Suppressor macrophage treated with lipopolysaccharide for 4 hours (primary cell): ENCODE measurements at regions not wholly inside any gene's neighbourhood (a gene's known extent, or its start where the extent isn't known, plus 50 kb on each side); places are given as distances from the start of the nearest gene placed in this dataset.
"Not testable (repeated sequence)": the region's sequence is repeated elsewhere in the genome, so short reads cannot be mapped to it uniquely, and the experiment has no call there.

Experiments used
- DNase-seq: peaks from one replicate; pipeline ENCODE4 v3.0.0-alpha.2; 2020

- DNase-seq, result no peak
Observed at GRCh38 chr9:86600977-86601376, 246.8 kb upstream of the TUT7 start.

- DNase-seq, result no peak
Observed at GRCh38 chr9:86600291-86600690, 246.1 kb upstream of the TUT7 start.

- DNase-seq, result no peak
Observed at GRCh38 chr9:86599561-86599960, 245.4 kb upstream of the TUT7 start.

GRCh38 chr9:86598411-86599239 is 244.4 kb upstream of the TUT7 start:
- DNase-seq, result no peak

- DNase-seq, result no peak
Observed at GRCh38 chr9:86594724-86595123, 240.5 kb upstream of the TUT7 start.

DNA sequence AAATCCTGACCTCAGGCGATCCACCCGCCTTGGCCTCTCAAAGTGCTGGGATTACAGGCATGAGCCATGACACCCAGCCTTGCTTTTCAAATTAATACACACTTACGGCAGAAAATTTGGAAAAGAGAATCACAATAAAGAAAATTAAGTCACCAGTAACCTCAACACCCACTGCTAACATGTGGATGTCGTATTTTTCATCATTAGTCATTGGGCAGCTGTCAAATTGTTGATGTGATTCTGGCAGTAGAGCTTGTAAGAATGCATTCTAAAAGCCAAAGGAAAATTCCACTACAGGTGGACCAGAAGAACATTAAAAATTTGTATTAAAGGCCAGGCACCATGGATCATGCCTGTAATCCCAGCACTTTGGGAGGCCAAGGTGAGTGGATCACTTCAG is 237.3 kb upstream of the TUT7 start:
- DNase-seq, result no peak

- DNase-seq, result no peak
Observed at GRCh38 chr9:86589730-86590129, 235.5 kb upstream of the TUT7 start.

DNA sequence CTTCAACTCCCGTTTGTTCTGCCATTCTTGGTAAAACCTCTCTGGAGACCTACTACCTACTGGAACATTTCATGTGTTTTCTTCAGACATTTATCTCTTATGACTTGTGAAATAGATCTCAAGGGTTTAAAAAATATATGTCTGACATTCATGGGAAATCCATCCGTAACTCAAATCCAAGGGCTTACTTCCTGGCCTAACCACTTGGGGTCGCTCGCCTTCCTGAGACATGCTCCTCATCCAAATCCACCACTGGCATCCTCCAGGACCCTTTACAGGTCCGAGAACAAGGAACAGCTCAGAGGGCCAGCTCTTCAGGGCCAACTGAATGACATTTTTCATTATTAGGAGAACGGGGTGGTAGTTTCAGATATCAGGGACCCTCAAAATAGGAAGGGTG is 235.1 kb upstream of the TUT7 start:
- DNase-seq, result no peak

GRCh38 chr9:86586144-86586494 is 231.9 kb upstream of the TUT7 start:
- no peak for DNase-seq

DNA sequence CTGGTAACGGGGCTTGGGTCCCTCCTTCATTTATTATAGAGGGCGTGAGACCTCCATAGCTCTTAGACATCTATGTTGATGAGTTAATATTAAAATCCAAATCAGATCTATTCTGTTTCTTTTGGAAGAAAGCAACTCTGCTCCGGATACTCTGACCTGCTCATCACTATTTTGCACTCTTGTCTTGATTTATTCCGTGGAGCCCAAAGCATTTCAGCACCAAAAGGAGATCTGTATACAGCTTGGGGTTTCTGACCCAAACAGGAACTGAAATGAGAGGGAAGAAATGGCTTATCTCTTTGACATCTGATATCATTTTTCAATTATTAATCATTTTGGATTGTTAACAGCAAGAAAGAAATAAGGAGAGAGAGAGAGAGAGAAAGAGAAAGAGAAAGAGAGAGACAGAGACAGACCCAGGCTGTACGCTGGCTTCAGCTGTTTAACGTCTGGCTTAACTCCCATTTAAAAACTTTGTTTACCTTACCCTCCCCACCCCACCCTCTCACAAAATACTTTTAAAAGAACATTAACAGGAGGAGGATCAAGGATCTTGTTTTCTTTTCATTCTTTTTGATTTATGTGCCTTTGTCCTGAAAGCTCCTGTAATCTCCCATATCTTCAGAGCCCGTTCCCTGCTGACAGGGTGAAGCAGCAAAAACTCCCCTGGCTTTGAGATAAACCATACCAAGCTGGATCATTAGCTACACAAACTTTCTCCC is 231.4 kb upstream of the TUT7 start:
- DNase-seq, result no peak

DNA sequence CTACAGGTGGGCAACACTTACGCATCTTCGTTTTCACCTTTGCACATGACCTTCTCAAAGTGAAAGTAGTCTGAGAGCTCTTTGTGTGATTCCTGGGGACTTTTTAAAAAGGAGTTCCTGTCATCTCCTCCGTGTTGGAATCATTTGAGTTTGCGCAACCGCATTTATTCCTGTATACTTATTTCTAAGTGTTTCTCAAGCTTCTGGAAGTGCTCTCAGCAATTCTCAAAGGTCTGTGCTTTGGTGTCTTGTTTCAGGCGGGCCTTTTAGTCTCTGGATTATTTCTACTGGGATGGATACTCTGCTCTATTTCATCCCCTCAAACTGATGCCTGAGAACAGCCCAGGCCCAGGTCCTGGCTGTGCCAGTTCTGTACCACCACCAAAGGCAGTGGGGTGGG is 226.5 kb upstream of the TUT7 start:
- no peak for DNase-seq

DNA sequence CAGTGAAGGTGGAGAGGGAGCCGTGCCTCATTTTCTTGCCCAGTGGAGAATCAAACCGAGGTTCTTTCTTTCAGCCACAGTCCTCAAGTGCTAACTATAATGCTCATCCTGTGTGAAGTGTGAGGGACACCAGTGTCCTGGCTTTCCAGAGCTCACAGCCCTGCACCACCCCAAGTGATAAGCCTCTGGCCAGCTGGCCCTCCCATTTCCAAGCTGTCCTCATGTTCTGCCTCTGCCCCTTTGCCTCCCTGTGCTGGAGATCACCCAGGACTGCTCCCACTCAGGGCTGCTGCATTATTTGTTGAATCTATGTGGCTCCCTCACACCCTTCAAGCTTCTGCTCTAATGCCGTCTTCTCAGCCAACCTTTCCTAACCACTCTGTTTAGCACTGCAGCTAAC is 224.5 kb upstream of the TUT7 start:
- DNase-seq, result no peak

GRCh38 chr9:86577420-86578333 is 223.5 kb upstream of the TUT7 start:
- DNase-seq, result no peak

- no peak for DNase-seq
Observed at GRCh38 chr9:86575825-86576525, 221.8 kb upstream of the TUT7 start.

DNA sequence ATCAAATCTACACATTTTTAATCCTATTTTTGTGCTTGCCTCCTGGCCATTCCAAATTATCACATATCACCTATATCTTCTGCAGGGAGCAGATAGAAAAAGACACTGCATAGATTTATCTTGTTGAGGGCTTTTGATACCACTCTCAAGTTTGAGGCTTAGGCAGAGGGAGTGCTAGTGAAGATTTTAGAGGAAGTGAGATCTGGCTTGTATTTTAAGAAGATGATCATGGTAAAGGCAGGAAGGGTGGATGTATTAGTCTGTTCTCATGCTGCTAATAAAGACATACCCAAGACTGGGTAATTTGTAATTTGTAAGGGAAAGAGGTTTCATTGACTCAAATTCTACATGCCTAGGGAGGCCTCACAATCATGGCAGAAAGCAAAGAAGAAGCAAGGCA is 220.9 kb upstream of the TUT7 start:
- DNase-seq, result no peak

GRCh38 chr9:86573886-86574285 is 219.7 kb upstream of the TUT7 start:
- DNase-seq, result no peak

GRCh38 chr9:86572904-86573303 is 218.7 kb upstream of the TUT7 start:
- no peak for DNase-seq

GRCh38 chr9:86565603-86566002 is 211.4 kb upstream of the TUT7 start:
- not testable (repeated sequence) for DNase-seq

GRCh38 chr9:86563936-86564335 is 209.7 kb upstream of the TUT7 start:
- no peak for DNase-seq

GRCh38 chr9:86563350-86563749 is 209.1 kb upstream of the TUT7 start:
- DNase-seq, result no peak

DNA sequence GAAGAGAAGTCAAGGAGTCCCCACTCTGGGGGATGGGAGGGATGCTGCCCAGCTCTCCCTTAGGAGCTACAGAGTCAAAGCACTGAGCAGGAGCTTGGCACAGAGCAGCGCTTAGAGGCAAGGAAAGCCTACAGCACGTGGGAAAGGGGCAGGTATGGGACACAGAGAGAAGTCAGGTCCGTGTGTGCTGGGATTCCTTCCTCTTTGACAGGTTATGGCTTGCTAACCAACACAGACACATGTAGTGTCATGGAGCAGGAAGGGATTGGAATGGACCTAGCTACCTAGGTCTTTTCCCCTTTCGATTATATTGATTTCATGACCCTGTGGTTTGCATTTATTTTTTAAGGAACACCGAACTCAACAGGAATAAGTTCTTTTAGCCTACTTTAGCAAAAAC is 208.5 kb upstream of the TUT7 start:
- DNase-seq, result no peak

DNA sequence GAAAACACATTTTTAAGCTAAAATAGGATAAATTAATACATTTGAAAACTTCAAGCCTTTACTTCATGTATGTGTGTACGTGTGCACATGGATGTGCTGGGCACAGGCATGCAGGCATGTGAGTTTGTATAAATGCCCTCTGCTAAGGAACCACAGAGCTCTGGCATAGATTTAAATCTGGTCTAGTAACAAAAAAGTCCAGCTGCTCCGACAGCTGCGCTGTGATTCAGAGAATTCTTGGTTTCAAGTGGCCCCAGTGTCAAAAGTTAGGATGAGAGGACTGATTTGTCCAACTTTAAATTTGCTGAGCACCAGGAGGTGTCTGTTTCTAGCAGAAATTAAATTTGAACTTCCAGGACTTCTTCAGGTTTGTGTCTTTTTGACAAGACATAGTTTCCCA is 203.7 kb upstream of the TUT7 start:
- no peak for DNase-seq
